GM11168 (cell line): ENCODE measurements at regions not wholly inside any gene's neighbourhood (a gene's known extent, or its start where the extent isn't known, plus 50 kb on each side); places are given as distances from the start of the nearest gene placed in this dataset.

ENCODE experiments used
- in situ Hi-C: fragments of 300-500 bp; cut with MboI; formaldehyde crosslinking; loops from one replicate; pipeline ENCODE4 v1.12.0; 2022; ENCODE audit warnings: low sequenced_read_pairs; ENCODE audit not compliant: unreplicated experiment

GRCh38 chr13:111394211-111394922 lies 73.9 kb downstream of the TEX29 start:
- in situ Hi-C loops, result no loop called here

- in situ Hi-C loops, result no loop called here
Measured at GRCh38 chr13:111395511-111396393, 75.3 kb downstream of the TEX29 start.

- in situ Hi-C loops, result no loop called here
Measured at GRCh38 chr13:111396457-111396856, 76.0 kb downstream of the TEX29 start.

- in situ Hi-C loops, result no loop called here
Measured at GRCh38 chr13:111397202-111397880, 76.9 kb downstream of the TEX29 start.

GRCh38 chr13:111398196-111398595 lies 77.8 kb downstream of the TEX29 start:
- in situ Hi-C loops, result no loop called here

- in situ Hi-C loops, result no loop called here
Measured at GRCh38 chr13:111398715-111399299, 78.4 kb downstream of the TEX29 start.

GRCh38 chr13:111399334-111399733 lies 78.9 kb downstream of the TEX29 start:
- in situ Hi-C loops, result no loop called here

GRCh38 chr13:111399776-111400538 lies 79.5 kb downstream of the TEX29 start:
- in situ Hi-C loops, result no loop called here

- in situ Hi-C loops, result no loop called here
Measured at GRCh38 chr13:111401151-111401550, 80.7 kb downstream of the TEX29 start.

GRCh38 chr13:111401755-111402154 lies 81.3 kb downstream of the TEX29 start:
- in situ Hi-C loops, result no loop called here

- in situ Hi-C loops, result no loop called here
Measured at GRCh38 chr13:111402441-111402840, 82.0 kb downstream of the TEX29 start.

GRCh38 chr13:111403266-111403665 lies 82.8 kb downstream of the TEX29 start:
- in situ Hi-C loops, result no loop called here

GRCh38 chr13:111404746-111405145 lies 84.3 kb downstream of the TEX29 start:
- in situ Hi-C loops, result no loop called here

- in situ Hi-C loops, result no loop called here
Measured at GRCh38 chr13:111406636-111407035, 86.2 kb downstream of the TEX29 start.

- in situ Hi-C loops, result no loop called here
Measured at GRCh38 chr13:111407381-111408131, 87.1 kb downstream of the TEX29 start.

GRCh38 chr13:111409413-111409812 lies 89.0 kb downstream of the TEX29 start:
- in situ Hi-C loops, result no loop called here

GRCh38 chr13:111410232-111411021 lies 90.0 kb downstream of the TEX29 start:
- in situ Hi-C loops, result no loop called here

GRCh38 chr13:111411151-111411858 lies 90.9 kb downstream of the TEX29 start:
- in situ Hi-C loops, result no loop called here
